HUDEP-2 (cell line): ENCODE measurements at regions not wholly inside any gene's neighbourhood (a gene's known extent, or its start where the extent isn't known, plus 50 kb on each side); places are given as distances from the start of the nearest gene placed in this dataset.
"Not testable (repeated sequence)": the region's sequence is repeated elsewhere in the genome, so short reads cannot be mapped to it uniquely, and the experiment has no call there.

ENCODE experiments used
- DNase-seq, 76 experiments: peaks; one replicate each; lab custom pipeline; 2025; ENCODE audit not compliant: unreplicated experiment in 76 of 76; lab: John Stamatoyannopoulos, UW

GRCh38 chr6:11851387-11851786 is 72.8 kb upstream of the ADTRP start:
- DNase-seq, result no peak

- no peak for DNase-seq
These were observed 70.5 kb upstream of the ADTRP start for GRCh38 chr6:11848852-11849731.

- no peak for DNase-seq
These were observed 69.7 kb upstream of the ADTRP start for GRCh38 chr6:11848346-11848651.

GRCh38 chr6:11847515-11848345 is 69.1 kb upstream of the ADTRP start:
- DNase-seq, result no peak

- DNase-seq, result not testable (repeated sequence)
These were observed 68.5 kb upstream of the ADTRP start for GRCh38 chr6:11847068-11847467.

- DNase-seq, result no peak
These were observed 67.3 kb upstream of the ADTRP start for GRCh38 chr6:11845664-11846577.

GRCh38 chr6:11842795-11843194 is 64.2 kb upstream of the ADTRP start:
- not testable (repeated sequence) for DNase-seq

GRCh38 chr6:11835065-11835464 is 56.5 kb upstream of the ADTRP start:
- no peak for DNase-seq

- DNase-seq, result no peak
These were observed 55.3 kb upstream of the ADTRP start for GRCh38 chr6:11833626-11834592.

- DNase-seq, result no peak
These were observed 53.0 kb upstream of the ADTRP start for GRCh38 chr6:11831653-11832052.

- DNase-seq, result no peak
These were observed 51.9 kb upstream of the ADTRP start for GRCh38 chr6:11830520-11830919.

GRCh38 chr6:11830105-11830504 is 51.5 kb upstream of the ADTRP start:
- no peak for DNase-seq

- no peak for DNase-seq
These were observed 49.8 kb upstream of the ADTRP start for GRCh38 chr6:11828262-11828870.
